Prostate gland (tissue), 2 donors: ENCODE measurements at regions not wholly inside any gene's neighbourhood (a gene's known extent, or its start where the extent isn't known, plus 50 kb on each side); places are given as distances from the start of the nearest gene placed in this dataset.

Source experiments
- DNase-seq: peaks from one replicate; pipeline ENCODE4 v3.0.0-alpha.2; 2019; ENCODE audit warnings: low spot score
- H3K27ac ChIP-seq, 2 donors: fragments of 200-600 bp; sonication (generic); 2 replicates each; pipeline ENCODE4 v1.5.1; 2017 to 2019
- H3K27me3 ChIP-seq: fragments of 200-600 bp; sonication (generic); replicated peaks from 2 replicates; pipeline ENCODE4 v1.5.1; 2019; ENCODE audit not compliant: insufficient read depth
- H3K36me3 ChIP-seq, 2 donors: fragments of 200-600 bp; sonication (generic); 1 replicate in 1 of 2; 2 replicates in 1 of 2; pipeline versions ENCODE4 v1.5.1 to v1.8.1; 2017 to 2019
- H3K4me1 ChIP-seq: fragments of 200-600 bp; sonication (generic); replicated peaks from 2 replicates; pipeline ENCODE4 v1.5.1; 2019
- H3K4me3 ChIP-seq, 2 donors: fragments of 200-600 bp; sonication (generic); 2 replicates each; pipeline ENCODE4 v1.5.1; 2017 to 2019
- H3K9me3 ChIP-seq: fragments of 200-600 bp; sonication (generic); 2 replicates; pipeline ENCODE4 v1.5.1; 2017
- POLR2A ChIP-seq: fragments of 450-650 bp; IDR thresholded peaks from one replicate; pipeline ENCODE4 v1.6.1; 2016; ENCODE audit warnings: antibody characterized with exemption, mild to moderate bottlenecking
- POLR2AphosphoS5 ChIP-seq: sonication (generic); formaldehyde crosslinking; IDR thresholded peaks from one replicate; pipeline ENCODE4 v1.6.1; 2017; ENCODE audit warnings: antibody characterized with exemption
- WGBS: methylation state at CpG from one replicate; pipeline ENCODE4 v1.1.5; 2018; 5-methylcytosine and 5-hydroxymethylcytosine counted together
- intact Hi-C: fragments of 100-400 bp; cut with DNase I; formaldehyde crosslinking; loops from one replicate; pipeline ENCODE4 v1.14.2; 2022
- TF ChIP-seq, protein P1 (sequence below), 4 experiments: fragments of 200-600 bp in 2 of 4; fragments of 450-650 bp in 2 of 4; sonication (generic) in 2 of 4; IDR thresholded peaks; 1 replicate in 3 of 4; 2 replicates in 1 of 4; pipeline ENCODE4 v1.5.1; 2016 to 2019; ENCODE audit warnings: antibody characterized with exemption in 4 of 4, mild to moderate bottlenecking in 2 of 4, moderate library complexity in 2 of 4

DNA sequence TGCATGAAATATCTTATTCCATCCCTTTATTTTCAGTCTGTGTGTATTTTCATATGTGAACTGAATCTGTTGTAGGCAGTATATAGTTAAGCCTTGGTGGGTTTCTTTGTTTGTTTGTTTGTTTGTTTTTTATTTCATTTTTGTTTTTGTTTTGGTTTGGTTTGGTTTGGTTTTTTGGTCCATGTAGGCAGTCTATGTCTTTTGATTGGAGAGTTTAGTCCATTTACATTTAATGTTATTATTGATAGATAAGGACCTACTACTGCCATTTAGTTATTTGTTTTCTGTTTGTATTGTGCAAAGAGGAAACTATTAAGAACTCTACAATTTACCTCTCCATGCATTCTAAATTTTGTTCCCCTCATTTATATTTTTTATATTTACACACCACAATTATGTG, 695.9 kb upstream of the GRM3 start:
- Histone ChIP-seq H3K9me3 (no peaks in the 10 kb centered on the region), H3K4me3 (no peak overlapping the region), H3K36me3 (no peaks in the 10 kb centered on the region), H3K27ac (no peak overlapping the region), H3K4me1 (no peaks in the 10 kb centered on the region), H3K27me3 (no peaks in the 10 kb centered on the region)
- intact Hi-C loops = no loop called here
- TF ChIP-seq, protein P1, sequence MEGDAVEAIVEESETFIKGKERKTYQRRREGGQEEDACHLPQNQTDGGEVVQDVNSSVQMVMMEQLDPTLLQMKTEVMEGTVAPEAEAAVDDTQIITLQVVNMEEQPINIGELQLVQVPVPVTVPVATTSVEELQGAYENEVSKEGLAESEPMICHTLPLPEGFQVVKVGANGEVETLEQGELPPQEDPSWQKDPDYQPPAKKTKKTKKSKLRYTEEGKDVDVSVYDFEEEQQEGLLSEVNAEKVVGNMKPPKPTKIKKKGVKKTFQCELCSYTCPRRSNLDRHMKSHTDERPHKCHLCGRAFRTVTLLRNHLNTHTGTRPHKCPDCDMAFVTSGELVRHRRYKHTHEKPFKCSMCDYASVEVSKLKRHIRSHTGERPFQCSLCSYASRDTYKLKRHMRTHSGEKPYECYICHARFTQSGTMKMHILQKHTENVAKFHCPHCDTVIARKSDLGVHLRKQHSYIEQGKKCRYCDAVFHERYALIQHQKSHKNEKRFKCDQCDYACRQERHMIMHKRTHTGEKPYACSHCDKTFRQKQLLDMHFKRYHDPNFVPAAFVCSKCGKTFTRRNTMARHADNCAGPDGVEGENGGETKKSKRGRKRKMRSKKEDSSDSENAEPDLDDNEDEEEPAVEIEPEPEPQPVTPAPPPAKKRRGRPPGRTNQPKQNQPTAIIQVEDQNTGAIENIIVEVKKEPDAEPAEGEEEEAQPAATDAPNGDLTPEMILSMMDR (IDR thresholded peaks at IDR 0.05) = no peak
- TF ChIP-seq POLR2A (no peak), POLR2AphosphoS5 (no peak)
- DNase-seq = no peak

DNA sequence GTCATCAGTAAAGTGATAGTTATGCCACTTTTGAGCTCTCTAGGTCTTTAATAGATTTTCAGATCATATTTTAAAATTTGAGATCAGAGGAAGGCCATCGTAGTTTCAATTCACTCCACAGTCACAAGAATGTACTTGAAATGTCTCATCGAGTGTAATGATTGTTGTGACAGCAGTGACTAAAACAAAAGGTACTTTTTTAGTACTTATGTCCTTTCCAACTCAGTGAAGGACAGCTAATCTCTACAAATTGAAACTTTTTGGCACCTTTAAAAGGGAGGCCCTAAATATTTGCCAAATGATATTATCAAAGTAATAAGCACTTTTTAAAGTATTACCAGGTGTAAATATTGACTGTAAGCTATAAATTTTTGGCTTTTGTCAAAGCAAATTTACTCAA, 702.9 kb upstream of the GRM3 start:
- Histone ChIP-seq H3K4me3 (no peak overlapping the region), H3K27ac (no peak overlapping the region)
- 52% methylated on average over 2 of the region's 2 CpGs for WGBS

DNA sequence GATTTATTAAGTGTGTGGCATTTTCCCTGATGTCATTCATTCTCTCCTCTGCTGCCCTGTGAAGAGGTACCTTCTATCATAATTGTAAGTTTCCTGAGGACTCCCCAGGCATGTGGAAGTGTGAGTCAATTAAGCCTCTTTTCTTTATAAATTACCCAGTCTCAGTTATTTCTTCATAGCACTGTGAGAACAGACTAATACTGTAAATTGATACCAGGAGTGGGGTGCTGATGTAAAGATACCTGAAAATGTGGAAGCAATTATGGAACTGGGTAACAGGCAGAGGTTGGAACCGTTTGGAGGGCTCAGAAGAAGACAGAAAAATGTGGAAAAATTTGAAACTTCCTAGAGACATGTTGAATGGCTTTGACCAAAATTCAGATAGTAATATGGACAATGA, 711.8 kb upstream of the GRM3 start:
- intact Hi-C loops = no loop called here
- TF ChIP-seq POLR2A (no peak), POLR2AphosphoS5 (no peak)
- TF ChIP-seq, protein P1 (IDR thresholded peaks at IDR 0.05) = no peak
- WGBS = 60% methylated on average over 1 of the region's 1 CpG

More for the DNA sequence above, 702.9 kb upstream of the GRM3 start:
- Histone ChIP-seq H3K4me1 (no peaks in the 10 kb centered on the region), H3K36me3 (no peaks in the 10 kb centered on the region), H3K9me3 (no peaks in the 10 kb centered on the region), H3K27me3 (no peaks in the 10 kb centered on the region)
- intact Hi-C loops = no loop called here
- TF ChIP-seq POLR2A (no peak), POLR2AphosphoS5 (no peak)
- TF ChIP-seq, protein P1 (IDR thresholded peaks at IDR 0.05) = no peak
- DNase-seq = no peak

DNA sequence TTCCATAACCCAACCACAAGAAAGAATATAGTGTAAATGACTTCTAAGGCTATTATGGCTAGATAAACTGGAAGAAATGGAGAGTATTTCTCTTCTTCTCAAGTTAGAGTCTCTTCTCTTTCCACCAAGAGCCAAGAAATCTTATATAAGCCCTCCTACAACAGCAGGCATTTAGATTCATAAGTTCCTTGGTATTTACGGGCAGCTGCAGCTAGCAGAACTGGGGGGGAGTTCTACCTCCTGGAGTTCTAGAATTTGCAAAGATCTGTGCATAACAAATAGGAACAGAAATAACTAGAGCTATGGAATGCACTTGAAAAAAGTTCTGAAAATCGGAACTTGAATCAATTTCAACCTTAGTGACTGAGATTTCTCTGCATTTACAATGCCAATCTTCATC, 715.2 kb upstream of the GRM3 start:
- no peaks in the 10 kb centered on the region for H3K27me3 ChIP-seq
- no peak for DNase-seq
- H3K27ac ChIP-seq = no peak overlapping the region
- intact Hi-C loops = no loop called here
- H3K4me3 ChIP-seq = no peak overlapping the region
- 35% methylated on average over 2 of the region's 2 CpGs for WGBS
- no peaks in the 10 kb centered on the region for H3K36me3 ChIP-seq
- H3K9me3 ChIP-seq = no peaks in the 10 kb centered on the region
- TF ChIP-seq POLR2A (no peak), POLR2AphosphoS5 (no peak)
- TF ChIP-seq, protein P1 (IDR thresholded peaks at IDR 0.05) = no peak
- H3K4me1 ChIP-seq = no peaks in the 10 kb centered on the region

More for the DNA sequence above, 711.8 kb upstream of the GRM3 start:
- Histone ChIP-seq H3K9me3 (no peaks in the 10 kb centered on the region), H3K36me3 (no peaks in the 10 kb centered on the region), H3K27me3 (no peaks in the 10 kb centered on the region), H3K4me3 (no peak overlapping the region), H3K4me1 (no peaks in the 10 kb centered on the region), H3K27ac (no peak overlapping the region)
- no peak for DNase-seq

DNA sequence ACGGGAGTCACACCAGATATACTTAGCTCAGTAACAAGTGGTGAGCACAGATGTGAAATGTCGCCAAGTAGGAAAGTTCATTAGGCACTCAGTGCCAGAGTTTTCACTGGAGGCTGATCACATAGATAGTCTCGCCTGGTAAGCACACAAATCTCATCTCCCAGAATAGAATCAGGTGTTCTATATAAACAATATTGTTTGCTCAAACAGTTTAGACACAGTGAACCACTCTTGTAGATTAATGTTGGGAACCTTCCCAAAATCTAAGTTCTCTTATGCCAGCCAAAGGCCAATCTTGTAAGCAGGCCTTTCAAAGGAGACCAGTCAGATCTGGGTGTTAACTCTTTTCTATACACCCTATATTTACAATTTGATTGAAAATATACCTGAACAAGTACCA, 716.5 kb upstream of the GRM3 start:
- no peak for DNase-seq
- Histone ChIP-seq H3K27ac (no peak overlapping the region), H3K27me3 (no peaks in the 10 kb centered on the region), H3K36me3 (no peaks in the 10 kb centered on the region), H3K4me1 (no peaks in the 10 kb centered on the region), H3K9me3 (no peaks in the 10 kb centered on the region), H3K4me3 (no peak overlapping the region)
- intact Hi-C loops = no loop called here
- WGBS = 31% methylated on average over 3 of the region's 3 CpGs
- TF ChIP-seq POLR2A = no peak
- TF ChIP-seq, protein P1 (IDR thresholded peaks at IDR 0.05) = no peak
